ENCODE measurements at regions not wholly inside any gene's neighbourhood (a gene's known extent, or its start where the extent isn't known, plus 50 kb on each side); places are given as distances from the start of the nearest gene placed in this dataset.

- TF ChIP-seq SP1 (IDR thresholded peaks at IDR 0.05) (no peak), FOXM1 (IDR thresholded peaks at IDR 0.05; ENCODE audit: borderline replicate concordance) (no peak), FOXK2 (IDR thresholded peaks at IDR 0.05) (no peak), SUZ12 (IDR thresholded peaks at IDR 0.05) (no peak), ZNF384 (IDR thresholded peaks at IDR 0.05) (no peak), FOXA1 (IDR thresholded peaks at IDR 0.05) (no peak), ARNT (IDR thresholded peaks at IDR 0.05) (no peak), NFRKB (IDR thresholded peaks at IDR 0.05) (no peak), BHLHE40 (IDR thresholded peaks at IDR 0.05; ENCODE audit: borderline replicate concordance) (no peak), CTBP1 (IDR thresholded peaks at IDR 0.05; ENCODE audit: borderline replicate concordance) (no peak), PKNOX1 (IDR thresholded peaks at IDR 0.05) (no peak)
Observed at GRCh38 chr5:32494827-32495226, 50.3 kb upstream of the ZFR start.

Measured in HEK293T (cell line).